H9 (cell line): ENCODE measurements at regions not wholly inside any gene's neighbourhood (a gene's known extent, or its start where the extent isn't known, plus 50 kb on each side); places are given as distances from the start of the nearest gene placed in this dataset.

Source experiments
- DNase-seq: peaks from one replicate; pipeline ENCODE4 v3.0.0-alpha.2; 2017
- H2AFZ ChIP-seq: one replicate; pipeline ENCODE4 v1.6.1; 2013; ENCODE audit warnings: mild to moderate bottlenecking, low read length, control low read depth, moderate library complexity
- H2AK5ac ChIP-seq: 2 replicates; pipeline ENCODE4 v1.6.1; 2013; ENCODE audit warnings: low read length, control low read depth, mixed read lengths; ENCODE audit not compliant: insufficient read length
- H2BK120ac ChIP-seq: one replicate; pipeline ENCODE4 v1.6.1; 2013; ENCODE audit warnings: low read depth, mild to moderate bottlenecking, low read length, control low read depth, inconsistent platforms; ENCODE audit not compliant: poor library complexity, severe bottlenecking
- H2BK12ac ChIP-seq: 2 replicates; pipeline ENCODE4 v1.6.1; 2013; ENCODE audit warnings: low read length, control low read depth, mixed read lengths, low read depth; ENCODE audit not compliant: insufficient read length
- H2BK15ac ChIP-seq: 2 replicates; pipeline ENCODE4 v1.6.1; 2013; ENCODE audit warnings: low read depth, low read length, control low read depth
- H2BK20ac ChIP-seq: one replicate; pipeline ENCODE4 v1.6.1; 2013; ENCODE audit warnings: low read depth, mild to moderate bottlenecking, low read length, control low read depth, inconsistent platforms; ENCODE audit not compliant: poor library complexity, severe bottlenecking
- H2BK5ac ChIP-seq: 2 replicates; pipeline ENCODE4 v1.6.1; 2013; ENCODE audit warnings: low read length, control low read depth, mixed read lengths; ENCODE audit not compliant: insufficient read length
- H3K14ac ChIP-seq: 2 replicates; pipeline ENCODE4 v1.6.1; 2013; ENCODE audit warnings: low read length, control low read depth; ENCODE audit not compliant: insufficient read depth
- H3K18ac ChIP-seq: 2 replicates; pipeline ENCODE4 v1.6.1; 2013; ENCODE audit warnings: low read depth, mild to moderate bottlenecking, mixed read lengths, low read length, control low read depth; ENCODE audit not compliant: insufficient read length
- H3K23ac ChIP-seq: 2 replicates; pipeline ENCODE4 v1.6.1; 2013; ENCODE audit warnings: low read length, control low read depth, mixed read lengths, low read depth; ENCODE audit not compliant: insufficient read length
- H3K23me2 ChIP-seq: 2 replicates; pipeline ENCODE4 v1.6.1; 2013; ENCODE audit warnings: low read depth, mild to moderate bottlenecking, mixed read lengths, low read length, control low read depth; ENCODE audit not compliant: insufficient read length, poor library complexity, severe bottlenecking
- H3K27ac ChIP-seq: 2 replicates; pipeline ENCODE4 v1.5.1; 2013; ENCODE audit warnings: low read length, control low read depth, mixed read lengths, low read depth; ENCODE audit not compliant: insufficient read length
- H3K27me3 ChIP-seq: 2 replicates; pipeline ENCODE4 v1.6.1; 2013; ENCODE audit warnings: low read length, control low read depth, inconsistent platforms; ENCODE audit not compliant: insufficient read depth
- H3K4ac ChIP-seq: 2 replicates; pipeline ENCODE4 v1.6.1; 2013; ENCODE audit warnings: low read depth, mild to moderate bottlenecking, control low read depth, inconsistent platforms, low read length, moderate library complexity
- H3K4me1 ChIP-seq: 2 replicates; pipeline ENCODE4 v1.6.1; 2013; ENCODE audit warnings: low read length, control low read depth, inconsistent platforms; ENCODE audit not compliant: insufficient read depth
- H3K4me2 ChIP-seq: 2 replicates; pipeline ENCODE4 v1.6.1; 2013; ENCODE audit warnings: low read length, control low read depth, mixed read lengths; ENCODE audit not compliant: insufficient read length, insufficient read depth
- H3K56ac ChIP-seq: 2 replicates; pipeline ENCODE4 v1.6.1; 2013; ENCODE audit warnings: low read depth, mild to moderate bottlenecking, mixed read lengths, low read length, control low read depth; ENCODE audit not compliant: insufficient read length
- H3K79me1 ChIP-seq: 2 replicates; pipeline ENCODE4 v1.6.1; 2013; ENCODE audit warnings: low read depth, mild to moderate bottlenecking, moderate library complexity, low read length, control low read depth, inconsistent platforms; ENCODE audit not compliant: insufficient read depth, poor library complexity, severe bottlenecking
- H3K79me2 ChIP-seq: 2 replicates; pipeline ENCODE4 v1.6.1; 2013; ENCODE audit warnings: low read length, control low read depth, inconsistent platforms; ENCODE audit not compliant: insufficient read depth
- H3K9ac ChIP-seq: 2 replicates; pipeline ENCODE4 v1.6.1; 2013; ENCODE audit warnings: low read length, control low read depth, mixed read lengths; ENCODE audit not compliant: insufficient read length; ENCODE audit errors: extremely low read depth
- H3K9me3 ChIP-seq: one replicate; pipeline ENCODE4 v1.6.1; 2013; ENCODE audit warnings: low read depth, low read length, inconsistent platforms; ENCODE audit not compliant: control insufficient read depth
- H3T11ph ChIP-seq: one replicate; pipeline ENCODE4 v1.6.1; 2013; ENCODE audit warnings: mild to moderate bottlenecking, low read length, control low read depth, inconsistent platforms
- H4K20me1 ChIP-seq: one replicate; pipeline ENCODE4 v1.6.1; 2013; ENCODE audit not compliant: control insufficient read depth, insufficient read length, insufficient read depth
- H4K5ac ChIP-seq: 2 replicates; pipeline ENCODE4 v1.6.1; 2013; ENCODE audit warnings: low read depth, mild to moderate bottlenecking, mixed read lengths, low read length, control low read depth; ENCODE audit not compliant: insufficient read length
- H4K8ac ChIP-seq: replicated peaks from 2 replicates; pipeline ENCODE4 v1.6.1; 2013; ENCODE audit warnings: low read length, control low read depth, mixed read lengths, low read depth; ENCODE audit not compliant: insufficient read length
- H4K91ac ChIP-seq: 2 replicates; pipeline ENCODE4 v1.6.1; 2013; ENCODE audit warnings: low read depth, mild to moderate bottlenecking, moderate library complexity, mixed read lengths, low read length, control low read depth; ENCODE audit not compliant: insufficient read length
- H3K27ac Mint-ChIP-seq, 3 experiments: 2 replicates in 2 of 3; 3 replicates in 1 of 3; pipeline ENCODE4 v1.8.0; 2020 to 2021; ENCODE audit warnings: mixed read lengths in 3 of 3, mild to moderate bottlenecking in 1 of 3, moderate library complexity in 1 of 3
- H3K27me3 Mint-ChIP-seq: 2 replicates; pipeline ENCODE4 v1.8.0; 2021; ENCODE audit warnings: low read depth, mild to moderate bottlenecking, moderate library complexity, mixed read lengths
- H3K36me3 Mint-ChIP-seq, 3 experiments: 2 replicates in 2 of 3; 3 replicates in 1 of 3; pipeline ENCODE4 v1.8.0; 2020 to 2021; ENCODE audit warnings: low read depth in 3 of 3, mixed read lengths in 3 of 3; ENCODE audit not compliant: insufficient read depth in 1 of 3
- H3K4me1 Mint-ChIP-seq, 2 experiments: 2 replicates each; pipeline ENCODE4 v1.8.0; 2020; ENCODE audit warnings: mixed read lengths in 2 of 2
- H3K4me3 Mint-ChIP-seq, 2 experiments: 2 replicates in 1 of 2; 3 replicates in 1 of 2; pipeline ENCODE4 v1.8.0; 2020 to 2021; ENCODE audit warnings: mild to moderate bottlenecking in 2 of 2, mixed read lengths in 2 of 2, moderate library complexity in 1 of 2
- H3K9me3 Mint-ChIP-seq, 2 experiments: 2 replicates in 1 of 2; 3 replicates in 1 of 2; pipeline ENCODE4 v1.8.0; 2020; ENCODE audit warnings: mild to moderate bottlenecking in 2 of 2, mixed read lengths in 2 of 2, moderate library complexity in 1 of 2
- WGBS: extraction: QIAGEN DNeasy Blood & Tissue Kit; methylation state at CpG from one replicate; pipeline ENCODE4 v1.1.7; 2013; ENCODE audit warnings: missing lambda C conversion rate, low lambda C conversion rate, mixed read lengths; ENCODE audit not compliant: insufficient read length; ENCODE audit errors: extremely low coverage; 5-methylcytosine and 5-hydroxymethylcytosine counted together
- TF ChIP-seq, protein P1 (sequence below): fragments of 200-600 bp; sonication (generic); conservative IDR thresholded peaks from 3 replicates; pipeline ENCODE4 v1.8.0; 2021; ENCODE audit warnings: antibody characterized with exemption, mild to moderate bottlenecking

GRCh38 chr6:114659513-114659912 lies 316.7 kb upstream of the HS3ST5 start:
- Histone ChIP-seq H2BK15ac (no peak overlapping the region), H3K4me2 (no peak overlapping the region), H3K27ac (no peak overlapping the region), H2BK20ac (no peak overlapping the region), H3K9ac (no peak overlapping the region), H3K4me1 (no peaks in the 10 kb centered on the region), H3K27me3 (no peaks in the 10 kb centered on the region), H2AK5ac (no peak overlapping the region), H4K20me1 (no peaks in the 10 kb centered on the region), H2BK120ac (no peak overlapping the region), H4K8ac (no peak overlapping the region), H4K5ac (no peak overlapping the region), H3K56ac (no peak overlapping the region), H3K79me1 (no peaks in the 10 kb centered on the region), H3K14ac (no peak overlapping the region), H4K91ac (no peak overlapping the region), H2BK5ac (no peak overlapping the region), H2AFZ (no peak overlapping the region), H2BK12ac (no peak overlapping the region), H3K23me2 (no peaks in the 10 kb centered on the region), H3K18ac (no peak overlapping the region), H3K23ac (no peak overlapping the region), H3T11ph (no peak overlapping the region), H3K4ac (no peak overlapping the region), H3K9me3 (no peaks in the 10 kb centered on the region), H3K79me2 (no peaks in the 10 kb centered on the region)
- no CpG with 5 or more reads among the region's 2 CpGs for WGBS
- no peaks in the 10 kb centered on the region for H3K27me3 Mint-ChIP-seq
- H3K27ac Mint-ChIP-seq, result no peak overlapping the region
- H3K9me3 Mint-ChIP-seq, result peaks cover 18 to 19% of the 10 kb centered on the region in 2 experiments
- TF ChIP-seq, protein P1, sequence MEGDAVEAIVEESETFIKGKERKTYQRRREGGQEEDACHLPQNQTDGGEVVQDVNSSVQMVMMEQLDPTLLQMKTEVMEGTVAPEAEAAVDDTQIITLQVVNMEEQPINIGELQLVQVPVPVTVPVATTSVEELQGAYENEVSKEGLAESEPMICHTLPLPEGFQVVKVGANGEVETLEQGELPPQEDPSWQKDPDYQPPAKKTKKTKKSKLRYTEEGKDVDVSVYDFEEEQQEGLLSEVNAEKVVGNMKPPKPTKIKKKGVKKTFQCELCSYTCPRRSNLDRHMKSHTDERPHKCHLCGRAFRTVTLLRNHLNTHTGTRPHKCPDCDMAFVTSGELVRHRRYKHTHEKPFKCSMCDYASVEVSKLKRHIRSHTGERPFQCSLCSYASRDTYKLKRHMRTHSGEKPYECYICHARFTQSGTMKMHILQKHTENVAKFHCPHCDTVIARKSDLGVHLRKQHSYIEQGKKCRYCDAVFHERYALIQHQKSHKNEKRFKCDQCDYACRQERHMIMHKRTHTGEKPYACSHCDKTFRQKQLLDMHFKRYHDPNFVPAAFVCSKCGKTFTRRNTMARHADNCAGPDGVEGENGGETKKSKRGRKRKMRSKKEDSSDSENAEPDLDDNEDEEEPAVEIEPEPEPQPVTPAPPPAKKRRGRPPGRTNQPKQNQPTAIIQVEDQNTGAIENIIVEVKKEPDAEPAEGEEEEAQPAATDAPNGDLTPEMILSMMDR, result no peak
- no peak for DNase-seq
- no peaks in the 10 kb centered on the region for H3K4me1 Mint-ChIP-seq
- no peak overlapping the region for H3K4me3 Mint-ChIP-seq
- peaks cover 8 to 21% (median 16%) of the 10 kb centered on the region in 3 experiments for H3K36me3 Mint-ChIP-seq
